Keratinocyte (primary cell): ENCODE measurements at regions not wholly inside any gene's neighbourhood (a gene's known extent, or its start where the extent isn't known, plus 50 kb on each side); places are given as distances from the start of the nearest gene placed in this dataset.

Experiments used
- EZH2 ChIP-seq: IDR thresholded peaks from one replicate; pipeline ENCODE4 v1.6.1; 2012; ENCODE audit warnings: inconsistent platforms, mild to moderate bottlenecking, low read length, moderate library complexity
- TF ChIP-seq, protein P1 (sequence below), 3 experiments: IDR thresholded peaks in 1 of 3; conservative IDR thresholded peaks in 1 of 3; optimal IDR thresholded peaks in 1 of 3; 2 replicates in 2 of 3; 3 replicates in 1 of 3; pipeline versions ENCODE3 to v1.5.1; 2011; ENCODE audit warnings: low read length in 3 of 3, mild to moderate bottlenecking in 3 of 3, moderate library complexity in 2 of 3, control low read depth in 1 of 3, inconsistent platforms in 1 of 3; ENCODE audit not compliant: insufficient read depth in 2 of 3; ENCODE audit errors: extremely low read depth in 1 of 3

DNA sequence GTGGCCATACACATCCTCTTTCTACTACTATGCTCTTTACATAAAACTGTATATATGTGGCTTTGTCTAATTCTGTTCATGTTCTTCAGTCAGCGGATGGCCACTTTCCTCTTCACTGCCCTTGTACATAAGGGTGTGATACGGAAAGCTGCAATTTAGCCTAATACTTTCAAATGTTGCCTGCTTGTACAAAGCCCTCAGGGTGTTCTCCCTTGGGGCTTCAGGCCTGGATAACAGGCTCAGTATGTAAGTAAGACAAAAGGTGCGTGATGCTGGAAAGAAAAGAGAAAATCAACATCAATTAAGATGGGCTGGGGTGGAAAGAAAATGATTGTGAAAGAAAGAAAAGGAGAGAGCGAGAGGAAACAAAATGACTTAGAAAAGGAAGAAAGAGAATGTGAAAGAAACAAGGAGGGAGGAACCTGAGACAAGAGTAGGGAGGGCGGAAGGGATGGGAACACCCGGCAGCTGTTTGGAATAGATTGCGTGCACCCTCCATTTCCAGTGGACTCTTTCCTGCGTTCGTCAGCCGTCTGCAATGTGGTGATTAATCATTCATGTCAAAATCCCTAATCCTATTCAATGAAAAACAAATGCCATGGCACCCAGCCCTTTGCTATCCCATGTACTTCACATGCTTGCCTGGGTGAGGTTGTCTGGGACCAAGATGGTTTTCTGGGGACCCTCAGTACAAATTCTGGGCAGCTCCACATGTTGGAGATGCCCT is 553.6 kb downstream of the NUF2 start:
- TF ChIP-seq, protein P1, sequence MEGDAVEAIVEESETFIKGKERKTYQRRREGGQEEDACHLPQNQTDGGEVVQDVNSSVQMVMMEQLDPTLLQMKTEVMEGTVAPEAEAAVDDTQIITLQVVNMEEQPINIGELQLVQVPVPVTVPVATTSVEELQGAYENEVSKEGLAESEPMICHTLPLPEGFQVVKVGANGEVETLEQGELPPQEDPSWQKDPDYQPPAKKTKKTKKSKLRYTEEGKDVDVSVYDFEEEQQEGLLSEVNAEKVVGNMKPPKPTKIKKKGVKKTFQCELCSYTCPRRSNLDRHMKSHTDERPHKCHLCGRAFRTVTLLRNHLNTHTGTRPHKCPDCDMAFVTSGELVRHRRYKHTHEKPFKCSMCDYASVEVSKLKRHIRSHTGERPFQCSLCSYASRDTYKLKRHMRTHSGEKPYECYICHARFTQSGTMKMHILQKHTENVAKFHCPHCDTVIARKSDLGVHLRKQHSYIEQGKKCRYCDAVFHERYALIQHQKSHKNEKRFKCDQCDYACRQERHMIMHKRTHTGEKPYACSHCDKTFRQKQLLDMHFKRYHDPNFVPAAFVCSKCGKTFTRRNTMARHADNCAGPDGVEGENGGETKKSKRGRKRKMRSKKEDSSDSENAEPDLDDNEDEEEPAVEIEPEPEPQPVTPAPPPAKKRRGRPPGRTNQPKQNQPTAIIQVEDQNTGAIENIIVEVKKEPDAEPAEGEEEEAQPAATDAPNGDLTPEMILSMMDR (optimal IDR thresholded peaks at IDR 0.05 in 1 of 3, IDR thresholded peaks at IDR 0.05 in 1 of 3, conservative IDR thresholded peaks at IDR 0.05 in 1 of 3; ENCODE audit: extremely low read depth in 1 of 3, insufficient read depth in 2 of 3, low read length in 3 of 3) = no peak
- no peak for TF ChIP-seq EZH2
